ENCODE measurements at regions not wholly inside any gene's neighbourhood (a gene's known extent, or its start where the extent isn't known, plus 50 kb on each side); places are given as distances from the start of the nearest gene placed in this dataset.

- no peak for TF ChIP-seq CTCF (IDR thresholded peaks at IDR 0.05; ENCODE audit: poor library complexity)
- TF ChIP-seq EZH2 (IDR thresholded peaks at IDR 0.05; ENCODE audit: borderline replicate concordance): no peak
- no peak for TF ChIP-seq EZH2phosphoT487 (IDR thresholded peaks at IDR 0.05; ENCODE audit: low read depth, severe bottlenecking, unreplicated experiment)
Observed at GRCh38 chr17:72594248-72594647, 473.4 kb downstream of the SOX9 start.
